ENCODE measurements at regions not wholly inside any gene's neighbourhood (a gene's known extent, or its start where the extent isn't known, plus 50 kb on each side); places are given as distances from the start of the nearest gene placed in this dataset.

DNA sequence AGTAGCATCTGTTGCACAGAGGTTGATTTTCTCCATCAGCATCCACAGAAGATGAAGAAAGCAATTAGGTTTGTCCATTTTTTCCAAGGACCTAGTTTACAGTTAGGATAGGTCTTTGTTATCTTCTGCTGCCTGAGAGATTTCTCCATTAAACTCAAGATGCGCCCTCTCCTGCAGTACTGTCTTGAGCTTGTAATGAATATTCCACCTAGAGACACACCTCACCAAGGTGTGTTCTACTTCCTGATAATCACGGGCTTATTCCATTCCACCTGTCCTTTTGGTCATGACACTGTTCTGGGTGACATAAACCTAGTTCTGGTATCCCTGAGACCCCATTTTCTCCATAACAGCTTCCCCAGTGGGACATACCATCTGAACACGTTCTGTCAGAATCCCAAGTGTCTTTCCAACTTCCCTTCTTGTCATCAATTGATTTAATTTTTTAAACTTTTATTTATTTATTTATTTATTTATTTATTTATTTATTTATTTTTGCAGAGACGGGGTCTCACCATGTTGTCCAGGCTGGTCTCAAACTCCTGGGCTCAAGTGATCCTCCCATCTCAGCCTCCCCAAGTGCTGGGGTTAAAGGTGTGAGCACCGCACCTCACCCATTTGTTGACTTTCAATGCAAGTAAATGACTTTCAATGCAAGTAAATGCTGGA is 75.6 kb upstream of the HS3ST5 start:
- Histone ChIP-seq H4K20me1 (replicated peaks; ENCODE audit: control insufficient read depth, insufficient read depth, low read length) (no peaks in the 10 kb centered on the region), H2AFZ (ENCODE audit: low read depth, low read length) (no peak overlapping the region), H3K4me3 (no peak overlapping the region), H3K4me1 (replicated peaks in 1 of 2; ENCODE audit: control insufficient read depth in 2 of 2, insufficient read depth in 2 of 2, low read length in 2 of 2) (no peaks in the 10 kb centered on the region), H3K9me3 (replicated peaks; ENCODE audit: control insufficient read depth, insufficient read depth, low read depth, low read length) (no peaks in the 10 kb centered on the region), H3K9ac (ENCODE audit: insufficient read depth in 1 of 2, low read depth in 2 of 2, low read length in 2 of 2) (no peak overlapping the region), H3K27ac (ENCODE audit: extremely low read depth, low read depth, low read length) (no peak overlapping the region), H3K79me2 (ENCODE audit: control insufficient read depth, insufficient read depth, low read length) (no peaks in the 10 kb centered on the region), H3K4me2 (ENCODE audit: insufficient read depth, low read length) (no peak overlapping the region), H3K36me3 (ENCODE audit: control insufficient read depth, insufficient read depth, low read length) (no peaks in the 10 kb centered on the region), H3K9me1 (ENCODE audit: control insufficient read depth, insufficient read depth, low read length) (no peaks in the 10 kb centered on the region), H3K27me3 (ENCODE audit: control insufficient read depth in 2 of 2, insufficient read depth in 2 of 2, low read length in 2 of 2) (no peaks in the 10 kb centered on the region)
- in situ Hi-C loops (cut with MboI) = no loop called here
- FAIRE-seq (no peak), DNase-seq (ENCODE audit: extremely low read depth in 1 of 4, low spot score in 3 of 4) (no peak), ATAC-seq (no peak)
- intact Hi-C loops (cut with micrococcal nuclease) = no loop called here
- no TSS peak for BruUV-seq (replicated peaks)
- CTCF ChIA-PET (ENCODE audit: low intra/inter-chr PET ratio) = no interaction called here
- POLR2A ChIA-PET = no interaction called here
- under 1% methylated on average over 5 of the region's 5 CpGs for WGBS (ENCODE audit: insufficient coverage, low coverage, missing lambda C conversion rate)
- TF ChIP-seq RBM17 (IDR thresholded peaks at IDR 0.05; ENCODE audit: borderline replicate concordance, low read depth, low read length) = no peak
- TF ChIP-seq PCBP2 (IDR thresholded peaks at IDR 0.05; ENCODE audit: low read depth, low read length, poor library complexity, severe bottlenecking) = no peak
- no peak for TF ChIP-seq ZNF764 (CRISPR knock-in tag; IDR thresholded peaks at IDR 0.05; ENCODE audit: low read depth)
- TF ChIP-seq DPF2 (IDR thresholded peaks at IDR 0.05) = no peak
- TF ChIP-seq TRIM24 (IDR thresholded peaks at IDR 0.05) = no peak
- no peak for TF ChIP-seq ETV5 (CRISPR knock-in tag; IDR thresholded peaks at IDR 0.05; ENCODE audit: low read depth)
- no peak for TF ChIP-seq HOMEZ (CRISPR knock-in tag; IDR thresholded peaks at IDR 0.05)
- no peak for TF ChIP-seq HLTF (IDR thresholded peaks at IDR 0.05)
- no peak for TF ChIP-seq ZNF583 (CRISPR knock-in tag; IDR thresholded peaks at IDR 0.05)
- TF ChIP-seq SREBF1 (IDR thresholded peaks at IDR 0.05; ENCODE audit: borderline replicate concordance, low read depth, low read length) = no peak
- TF ChIP-seq REST (IDR thresholded peaks at IDR 0.05; ENCODE audit: borderline replicate concordance) = no peak
- no peak for TF ChIP-seq REST (CRISPR knock-in tag; IDR thresholded peaks at IDR 0.05; ENCODE audit: low read depth)
- TF ChIP-seq KDM5B (IDR thresholded peaks at IDR 0.05; ENCODE audit: insufficient replicate concordance, low read depth, low read length) = no peak
- TF ChIP-seq CBX1 (IDR thresholded peaks at IDR 0.05; ENCODE audit: low read depth) = no peak
- TF ChIP-seq LEF1 (IDR thresholded peaks at IDR 0.05) = no peak
- no peak for TF ChIP-seq CBFA2T2 (conservative IDR thresholded peaks at IDR 0.05)

All from K562 (cell line).